Astrocyte of the spinal cord (primary cell): ENCODE measurements at regions not wholly inside any gene's neighbourhood (a gene's known extent, or its start where the extent isn't known, plus 50 kb on each side); places are given as distances from the start of the nearest gene placed in this dataset.

Experiments used
- DNase-seq: peaks from one replicate; pipeline ENCODE4 v3.0.0; 2011; ENCODE audit warnings: low read depth, low spot score
- H3K4me3 ChIP-seq: 2 replicates; pipeline ENCODE4 v1.5.1; 2011; ENCODE audit warnings: low read depth, mild to moderate bottlenecking, low read length, moderate library complexity
- CTCF ChIP-seq: IDR thresholded peaks from 2 replicates; pipeline ENCODE4 v1.5.1; 2012; ENCODE audit warnings: low read depth, mild to moderate bottlenecking, low read length, inconsistent platforms
- in situ Hi-C: cut with HindIII; loops from 2 replicates; pipeline ENCODE4 v1.10.0; 2017; ENCODE audit warnings: low sequenced_read_pairs

- in situ Hi-C loops: no loop called here
- DNase-seq: no peak
- TF ChIP-seq CTCF: no peak
- no peak overlapping the region for H3K4me3 ChIP-seq
These were observed 679.3 kb upstream of the FLRT2 start for GRCh38 chr14:84850595-84850994.

- DNase-seq: no peak
- no peak for TF ChIP-seq CTCF
- in situ Hi-C loops: no loop called here
- no peak overlapping the region for H3K4me3 ChIP-seq
These were observed 673.0 kb upstream of the FLRT2 start for GRCh38 chr14:84856751-84857534.

GRCh38 chr14:84857571-84857970 lies 672.4 kb upstream of the FLRT2 start:
- in situ Hi-C loops: no loop called here
- H3K4me3 ChIP-seq: no peak overlapping the region
- no peak for TF ChIP-seq CTCF
- DNase-seq: no peak

DNA sequence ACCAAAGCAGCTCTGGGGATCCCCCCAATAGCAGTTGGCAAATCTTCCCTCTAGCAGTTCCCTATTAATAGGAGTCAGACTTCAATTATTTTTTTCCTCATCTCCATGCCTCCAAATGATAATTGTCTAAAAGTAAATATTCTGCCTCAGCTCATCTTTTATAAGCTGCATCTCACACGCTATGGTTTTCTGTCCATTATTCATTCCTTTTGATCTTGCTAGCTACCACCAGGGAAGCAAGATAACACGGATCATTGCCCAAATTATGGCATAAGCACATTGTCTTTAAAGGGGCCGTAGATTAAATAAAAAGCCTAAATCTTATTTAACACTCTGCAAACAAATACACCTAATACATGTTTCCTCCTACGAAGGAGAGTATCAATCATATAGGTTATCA lies 670.8 kb upstream of the FLRT2 start:
- no peak for TF ChIP-seq CTCF
- H3K4me3 ChIP-seq: no peak overlapping the region
- DNase-seq: no peak
- in situ Hi-C loops: no loop called here

GRCh38 chr14:84864548-84865271 lies 665.2 kb upstream of the FLRT2 start:
- TF ChIP-seq CTCF: no peak
- DNase-seq: no peak
- in situ Hi-C loops: no loop called here
- no peak overlapping the region for H3K4me3 ChIP-seq

- H3K4me3 ChIP-seq: no peak overlapping the region
- TF ChIP-seq CTCF: no peak
- in situ Hi-C loops: no loop called here
- DNase-seq: no peak
These were observed 658.2 kb upstream of the FLRT2 start for GRCh38 chr14:84871734-84872133.
